ENCODE measurements at regions not wholly inside any gene's neighbourhood (a gene's known extent, or its start where the extent isn't known, plus 50 kb on each side); places are given as distances from the start of the nearest gene placed in this dataset.

- DNase-seq (ENCODE audit: low read depth) = peak; percentile 36
- TF ChIP-seq MYC (IDR thresholded peaks at IDR 0.05; ENCODE audit: low read depth, low read length) (no peak), CTCF (IDR thresholded peaks at IDR 0.05; ENCODE audit: low read depth, low read length) (no peak), POLR2A (IDR thresholded peaks at IDR 0.05; ENCODE audit: extremely low read depth, insufficient read length) (no peak), MAX (IDR thresholded peaks at IDR 0.05; ENCODE audit: low read depth, low read length) (no peak)
- no peak overlapping the region for H3K4me3 ChIP-seq (ENCODE audit: low read depth, low read length)
Measured at GRCh38 chr3:193827040-193827669, 234.1 kb downstream of the OPA1 start.

GRCh38 chr3:193827871-193828270, 234.9 kb downstream of the OPA1 start:
- H3K4me3 ChIP-seq (ENCODE audit: low read depth, low read length) = no peak overlapping the region
- TF ChIP-seq MYC (IDR thresholded peaks at IDR 0.05; ENCODE audit: low read depth, low read length) (no peak), POLR2A (IDR thresholded peaks at IDR 0.05; ENCODE audit: extremely low read depth, insufficient read length) (no peak), CTCF (IDR thresholded peaks at IDR 0.05; ENCODE audit: low read depth, low read length) (no peak)
- DNase-seq (ENCODE audit: low read depth) = no peak

GRCh38 chr3:193828477-193828876, 235.5 kb downstream of the OPA1 start:
- no peak overlapping the region for H3K4me3 ChIP-seq (ENCODE audit: low read depth, low read length)
- TF ChIP-seq MAX (IDR thresholded peaks at IDR 0.05; ENCODE audit: low read depth, low read length) = no peak
- TF ChIP-seq POLR2A (IDR thresholded peaks at IDR 0.05; ENCODE audit: extremely low read depth, insufficient read length) = no peak
- no peak for TF ChIP-seq CTCF (IDR thresholded peaks at IDR 0.05; ENCODE audit: low read depth, low read length)
- TF ChIP-seq MYC (IDR thresholded peaks at IDR 0.05; ENCODE audit: low read depth, low read length) = no peak
- no peak for DNase-seq (ENCODE audit: low read depth)

- H3K4me3 ChIP-seq (ENCODE audit: low read depth, low read length) = no peak overlapping the region
- DNase-seq (ENCODE audit: low read depth) = no peak
- TF ChIP-seq MYC (IDR thresholded peaks at IDR 0.05; ENCODE audit: low read depth, low read length) (no peak), POLR2A (IDR thresholded peaks at IDR 0.05; ENCODE audit: extremely low read depth, insufficient read length) (no peak), CTCF (IDR thresholded peaks at IDR 0.05; ENCODE audit: low read depth, low read length) (no peak), MAX (IDR thresholded peaks at IDR 0.05; ENCODE audit: low read depth, low read length) (no peak)
Measured at GRCh38 chr3:193829781-193830180, 236.8 kb downstream of the OPA1 start.

- DNase-seq (ENCODE audit: low read depth) = no peak
- TF ChIP-seq POLR2A (IDR thresholded peaks at IDR 0.05; ENCODE audit: extremely low read depth, insufficient read length) = no peak
- TF ChIP-seq MYC (IDR thresholded peaks at IDR 0.05; ENCODE audit: low read depth, low read length) = no peak
- TF ChIP-seq CTCF (IDR thresholded peaks at IDR 0.05; ENCODE audit: low read depth, low read length) = no peak
- no peak for TF ChIP-seq MAX (IDR thresholded peaks at IDR 0.05; ENCODE audit: low read depth, low read length)
- H3K4me3 ChIP-seq (ENCODE audit: low read depth, low read length) = no peak overlapping the region
Measured at GRCh38 chr3:193830791-193831191, 237.8 kb downstream of the OPA1 start.
